H9 (cell line): ENCODE measurements at regions not wholly inside any gene's neighbourhood (a gene's known extent, or its start where the extent isn't known, plus 50 kb on each side); places are given as distances from the start of the nearest gene placed in this dataset.

Experiments
- DNase-seq: peaks from one replicate; pipeline ENCODE4 v3.0.0-alpha.2; 2017
- H2AFZ ChIP-seq: one replicate; pipeline ENCODE4 v1.6.1; 2013; ENCODE audit warnings: mild to moderate bottlenecking, low read length, control low read depth, moderate library complexity
- H2AK5ac ChIP-seq: 2 replicates; pipeline ENCODE4 v1.6.1; 2013; ENCODE audit warnings: low read length, control low read depth, mixed read lengths; ENCODE audit not compliant: insufficient read length
- H2BK120ac ChIP-seq: one replicate; pipeline ENCODE4 v1.6.1; 2013; ENCODE audit warnings: low read depth, mild to moderate bottlenecking, low read length, control low read depth, inconsistent platforms; ENCODE audit not compliant: poor library complexity, severe bottlenecking
- H2BK12ac ChIP-seq: 2 replicates; pipeline ENCODE4 v1.6.1; 2013; ENCODE audit warnings: low read length, control low read depth, mixed read lengths, low read depth; ENCODE audit not compliant: insufficient read length
- H2BK15ac ChIP-seq: 2 replicates; pipeline ENCODE4 v1.6.1; 2013; ENCODE audit warnings: low read depth, low read length, control low read depth
- H2BK20ac ChIP-seq: one replicate; pipeline ENCODE4 v1.6.1; 2013; ENCODE audit warnings: low read depth, mild to moderate bottlenecking, low read length, control low read depth, inconsistent platforms; ENCODE audit not compliant: poor library complexity, severe bottlenecking
- H2BK5ac ChIP-seq: 2 replicates; pipeline ENCODE4 v1.6.1; 2013; ENCODE audit warnings: low read length, control low read depth, mixed read lengths; ENCODE audit not compliant: insufficient read length
- H3K14ac ChIP-seq: 2 replicates; pipeline ENCODE4 v1.6.1; 2013; ENCODE audit warnings: low read length, control low read depth; ENCODE audit not compliant: insufficient read depth
- H3K18ac ChIP-seq: 2 replicates; pipeline ENCODE4 v1.6.1; 2013; ENCODE audit warnings: low read depth, mild to moderate bottlenecking, mixed read lengths, low read length, control low read depth; ENCODE audit not compliant: insufficient read length
- H3K23ac ChIP-seq: 2 replicates; pipeline ENCODE4 v1.6.1; 2013; ENCODE audit warnings: low read length, control low read depth, mixed read lengths, low read depth; ENCODE audit not compliant: insufficient read length
- H3K23me2 ChIP-seq: 2 replicates; pipeline ENCODE4 v1.6.1; 2013; ENCODE audit warnings: low read depth, mild to moderate bottlenecking, mixed read lengths, low read length, control low read depth; ENCODE audit not compliant: insufficient read length, poor library complexity, severe bottlenecking
- H3K27ac ChIP-seq: 2 replicates; pipeline ENCODE4 v1.5.1; 2013; ENCODE audit warnings: low read length, control low read depth, mixed read lengths, low read depth; ENCODE audit not compliant: insufficient read length
- H3K27me3 ChIP-seq: 2 replicates; pipeline ENCODE4 v1.6.1; 2013; ENCODE audit warnings: low read length, control low read depth, inconsistent platforms; ENCODE audit not compliant: insufficient read depth
- H3K4ac ChIP-seq: 2 replicates; pipeline ENCODE4 v1.6.1; 2013; ENCODE audit warnings: low read depth, mild to moderate bottlenecking, control low read depth, inconsistent platforms, low read length, moderate library complexity
- H3K4me1 ChIP-seq: 2 replicates; pipeline ENCODE4 v1.6.1; 2013; ENCODE audit warnings: low read length, control low read depth, inconsistent platforms; ENCODE audit not compliant: insufficient read depth
- H3K4me2 ChIP-seq: 2 replicates; pipeline ENCODE4 v1.6.1; 2013; ENCODE audit warnings: low read length, control low read depth, mixed read lengths; ENCODE audit not compliant: insufficient read length, insufficient read depth
- H3K56ac ChIP-seq: 2 replicates; pipeline ENCODE4 v1.6.1; 2013; ENCODE audit warnings: low read depth, mild to moderate bottlenecking, mixed read lengths, low read length, control low read depth; ENCODE audit not compliant: insufficient read length
- H3K79me1 ChIP-seq: 2 replicates; pipeline ENCODE4 v1.6.1; 2013; ENCODE audit warnings: low read depth, mild to moderate bottlenecking, moderate library complexity, low read length, control low read depth, inconsistent platforms; ENCODE audit not compliant: insufficient read depth, poor library complexity, severe bottlenecking
- H3K79me2 ChIP-seq: 2 replicates; pipeline ENCODE4 v1.6.1; 2013; ENCODE audit warnings: low read length, control low read depth, inconsistent platforms; ENCODE audit not compliant: insufficient read depth
- H3K9ac ChIP-seq: 2 replicates; pipeline ENCODE4 v1.6.1; 2013; ENCODE audit warnings: low read length, control low read depth, mixed read lengths; ENCODE audit not compliant: insufficient read length; ENCODE audit errors: extremely low read depth
- H3K9me3 ChIP-seq: one replicate; pipeline ENCODE4 v1.6.1; 2013; ENCODE audit warnings: low read depth, low read length, inconsistent platforms; ENCODE audit not compliant: control insufficient read depth
- H3T11ph ChIP-seq: one replicate; pipeline ENCODE4 v1.6.1; 2013; ENCODE audit warnings: mild to moderate bottlenecking, low read length, control low read depth, inconsistent platforms
- H4K20me1 ChIP-seq: one replicate; pipeline ENCODE4 v1.6.1; 2013; ENCODE audit not compliant: control insufficient read depth, insufficient read length, insufficient read depth
- H4K5ac ChIP-seq: 2 replicates; pipeline ENCODE4 v1.6.1; 2013; ENCODE audit warnings: low read depth, mild to moderate bottlenecking, mixed read lengths, low read length, control low read depth; ENCODE audit not compliant: insufficient read length
- H4K8ac ChIP-seq: replicated peaks from 2 replicates; pipeline ENCODE4 v1.6.1; 2013; ENCODE audit warnings: low read length, control low read depth, mixed read lengths, low read depth; ENCODE audit not compliant: insufficient read length
- H4K91ac ChIP-seq: 2 replicates; pipeline ENCODE4 v1.6.1; 2013; ENCODE audit warnings: low read depth, mild to moderate bottlenecking, moderate library complexity, mixed read lengths, low read length, control low read depth; ENCODE audit not compliant: insufficient read length
- H3K27ac Mint-ChIP-seq, 3 experiments: 2 replicates in 2 of 3; 3 replicates in 1 of 3; pipeline ENCODE4 v1.8.0; 2020 to 2021; ENCODE audit warnings: mixed read lengths in 3 of 3, mild to moderate bottlenecking in 1 of 3, moderate library complexity in 1 of 3
- H3K27me3 Mint-ChIP-seq: 2 replicates; pipeline ENCODE4 v1.8.0; 2021; ENCODE audit warnings: low read depth, mild to moderate bottlenecking, moderate library complexity, mixed read lengths
- H3K36me3 Mint-ChIP-seq, 3 experiments: 2 replicates in 2 of 3; 3 replicates in 1 of 3; pipeline ENCODE4 v1.8.0; 2020 to 2021; ENCODE audit warnings: low read depth in 3 of 3, mixed read lengths in 3 of 3; ENCODE audit not compliant: insufficient read depth in 1 of 3
- H3K4me1 Mint-ChIP-seq, 2 experiments: 2 replicates each; pipeline ENCODE4 v1.8.0; 2020; ENCODE audit warnings: mixed read lengths in 2 of 2
- H3K4me3 Mint-ChIP-seq, 2 experiments: 2 replicates in 1 of 2; 3 replicates in 1 of 2; pipeline ENCODE4 v1.8.0; 2020 to 2021; ENCODE audit warnings: mild to moderate bottlenecking in 2 of 2, mixed read lengths in 2 of 2, moderate library complexity in 1 of 2
- H3K9me3 Mint-ChIP-seq, 2 experiments: 2 replicates in 1 of 2; 3 replicates in 1 of 2; pipeline ENCODE4 v1.8.0; 2020; ENCODE audit warnings: mild to moderate bottlenecking in 2 of 2, mixed read lengths in 2 of 2, moderate library complexity in 1 of 2
- WGBS: extraction: QIAGEN DNeasy Blood & Tissue Kit; methylation state at CpG from one replicate; pipeline ENCODE4 v1.1.7; 2013; ENCODE audit warnings: missing lambda C conversion rate, low lambda C conversion rate, mixed read lengths; ENCODE audit not compliant: insufficient read length; ENCODE audit errors: extremely low coverage; 5-methylcytosine and 5-hydroxymethylcytosine counted together
- TF ChIP-seq, protein P1 (sequence below): fragments of 200-600 bp; sonication (generic); conservative IDR thresholded peaks from 3 replicates; pipeline ENCODE4 v1.8.0; 2021; ENCODE audit warnings: antibody characterized with exemption, mild to moderate bottlenecking

DNA sequence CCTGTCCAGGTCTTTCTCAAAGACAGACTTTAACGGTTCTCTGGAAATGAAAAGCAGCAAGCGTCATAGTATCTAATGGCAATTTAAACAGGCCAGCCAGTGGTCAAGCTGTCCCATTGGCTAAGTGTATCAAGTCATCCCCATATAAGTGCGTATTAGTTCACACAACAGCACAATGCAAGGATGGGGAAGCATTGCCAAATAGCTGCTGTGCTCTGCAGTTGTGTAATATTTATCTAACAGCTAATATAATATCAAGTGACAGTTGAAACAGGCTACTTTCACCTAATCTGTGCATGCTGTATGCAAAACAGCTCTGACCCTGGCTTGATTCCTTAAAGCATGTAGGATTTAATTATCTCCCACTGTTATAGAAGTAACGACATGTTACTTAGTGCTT, 134.8 kb upstream of the PPARGC1A start:
- DNase-seq: no peak
- H3K27ac ChIP-seq: no peak overlapping the region
- no peak overlapping the region for H2BK12ac ChIP-seq
- Mint-ChIP-seq H3K4me3 (no peak overlapping the region), H3K27me3 (peaks cover 6% of the 10 kb centered on the region), H3K9me3 (no peaks in the 10 kb centered on the region), H3K4me1 (peaks cover 0 to 5% of the 10 kb centered on the region in 2 experiments; a peak in 1 of 4 replicates), H3K27ac (no peak overlapping the region), H3K36me3 (no peaks in the 10 kb centered on the region)
- no peak overlapping the region for H3K23ac ChIP-seq
- no peak overlapping the region for H3K18ac ChIP-seq
- no peaks in the 10 kb centered on the region for H3K79me2 ChIP-seq
- H3K27me3 ChIP-seq: no peaks in the 10 kb centered on the region
- H4K8ac ChIP-seq: no peak overlapping the region
- H3K56ac ChIP-seq: no peak overlapping the region
- no peak overlapping the region for H2BK120ac ChIP-seq
- no peaks in the 10 kb centered on the region for H3K9me3 ChIP-seq
- H3K4me1 ChIP-seq: no peaks in the 10 kb centered on the region
- no peak overlapping the region for H2AFZ ChIP-seq
- no peak overlapping the region for H2BK20ac ChIP-seq
- no peak overlapping the region for H3K14ac ChIP-seq
- TF ChIP-seq, protein P1, sequence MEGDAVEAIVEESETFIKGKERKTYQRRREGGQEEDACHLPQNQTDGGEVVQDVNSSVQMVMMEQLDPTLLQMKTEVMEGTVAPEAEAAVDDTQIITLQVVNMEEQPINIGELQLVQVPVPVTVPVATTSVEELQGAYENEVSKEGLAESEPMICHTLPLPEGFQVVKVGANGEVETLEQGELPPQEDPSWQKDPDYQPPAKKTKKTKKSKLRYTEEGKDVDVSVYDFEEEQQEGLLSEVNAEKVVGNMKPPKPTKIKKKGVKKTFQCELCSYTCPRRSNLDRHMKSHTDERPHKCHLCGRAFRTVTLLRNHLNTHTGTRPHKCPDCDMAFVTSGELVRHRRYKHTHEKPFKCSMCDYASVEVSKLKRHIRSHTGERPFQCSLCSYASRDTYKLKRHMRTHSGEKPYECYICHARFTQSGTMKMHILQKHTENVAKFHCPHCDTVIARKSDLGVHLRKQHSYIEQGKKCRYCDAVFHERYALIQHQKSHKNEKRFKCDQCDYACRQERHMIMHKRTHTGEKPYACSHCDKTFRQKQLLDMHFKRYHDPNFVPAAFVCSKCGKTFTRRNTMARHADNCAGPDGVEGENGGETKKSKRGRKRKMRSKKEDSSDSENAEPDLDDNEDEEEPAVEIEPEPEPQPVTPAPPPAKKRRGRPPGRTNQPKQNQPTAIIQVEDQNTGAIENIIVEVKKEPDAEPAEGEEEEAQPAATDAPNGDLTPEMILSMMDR: no peak
- H2AK5ac ChIP-seq: no peak overlapping the region
- no CpG with 5 or more reads among the region's 4 CpGs for WGBS
- H3K4me2 ChIP-seq: no peak overlapping the region
- no peak overlapping the region for H4K5ac ChIP-seq
- no peak overlapping the region for H2BK15ac ChIP-seq
- no peak overlapping the region for H3T11ph ChIP-seq
- H4K20me1 ChIP-seq: no peaks in the 10 kb centered on the region
- H2BK5ac ChIP-seq: no peak overlapping the region
- H3K9ac ChIP-seq: no peak overlapping the region
- no peak overlapping the region for H4K91ac ChIP-seq
- no peaks in the 10 kb centered on the region for H3K23me2 ChIP-seq
- no peaks in the 10 kb centered on the region for H3K79me1 ChIP-seq
- no peak overlapping the region for H3K4ac ChIP-seq
